GM12878 (cell line): ENCODE measurements at regions not wholly inside any gene's neighbourhood (a gene's known extent, or its start where the extent isn't known, plus 50 kb on each side); places are given as distances from the start of the nearest gene placed in this dataset.

Source experiments
- ATAC-seq: fragments of 200-7000 bp; cut with Tn5 transposase; 3 replicates; pipeline ENCODE4 v1.9.1; 2020; ENCODE audit warnings: mild to moderate bottlenecking, moderate library complexity
- BruUV-seq: library from RNA; stranded (reverse); fragments of 400-500 nt; replicated peaks from 2 replicates; lab custom pipeline; 2021; lab: Mats Ljungman, UMichigan
- CTCF ChIA-PET: fragments of 300-600 bp; sonication (Branson Sonifier 250); formaldehyde crosslinking; extraction: SDS; loops from one replicate; lab custom pipeline; 2021; ENCODE audit warnings: inconsistent platforms; lab: Yijun Ruan, JAX
- POLR2A ChIA-PET: fragments of 350-600 bp; formaldehyde crosslinking; extraction: SDS; loops from one replicate; lab custom pipeline; 2021; ENCODE audit warnings: inconsistent platforms; lab: Charles Lee
- RAD21 ChIA-PET: fragments of 300-600 bp; sonication (Branson Sonifier 250); formaldehyde crosslinking; loops from one replicate; lab custom pipeline; 2023; ENCODE audit warnings: antibody characterized with exemption; ENCODE audit not compliant: unreplicated experiment; lab: Charles Lee
- SMC1A ChIA-PET: fragments of 300-600 bp; sonication (Branson Sonifier 250); formaldehyde crosslinking; loops from one replicate; lab custom pipeline; 2023; ENCODE audit not compliant: unreplicated experiment, uncharacterized antibody; lab: Charles Lee
- DNase-seq: peaks from one replicate; pipeline ENCODE4 v3.0.0-alpha.2; 2011; ENCODE audit warnings: low read depth, low spot score
- FAIRE-seq: peaks from 3 replicates; lab custom pipeline; 2011; peaks lifted over from hg19 to GRCh38; lab: Jason Lieb, UNC
- H2AFZ ChIP-seq: 2 replicates; pipeline ENCODE4 v1.6.0; 2011; ENCODE audit warnings: low read depth, low read length, control low read depth; ENCODE audit not compliant: control insufficient read depth
- H3K27ac ChIP-seq: 2 replicates; pipeline ENCODE4 v1.5.1; 2011; ENCODE audit warnings: control low read depth; ENCODE audit not compliant: control insufficient read depth, insufficient read depth
- H3K27me3 ChIP-seq, 2 experiments: replicated peaks in 1 of 2; 2 replicates each; pipeline versions ENCODE4 v1.6.0 to v1.6.1; 2011; ENCODE audit warnings: low read length in 1 of 2; ENCODE audit not compliant: control insufficient read depth in 2 of 2, insufficient read depth in 2 of 2
- H3K36me3 ChIP-seq, 2 experiments: 2 replicates each; pipeline ENCODE4 v1.5.1; 2011; ENCODE audit warnings: low read length in 1 of 2; ENCODE audit not compliant: control insufficient read depth in 2 of 2, insufficient read depth in 2 of 2
- H3K4me1 ChIP-seq: 2 replicates; pipeline ENCODE4 v1.6.1; 2011; ENCODE audit warnings: mild to moderate bottlenecking, low read length, moderate library complexity, mixed read lengths; ENCODE audit not compliant: control insufficient read depth, insufficient read depth
- H3K4me2 ChIP-seq: 2 replicates; pipeline ENCODE4 v1.6.0; 2011; ENCODE audit warnings: control low read depth; ENCODE audit not compliant: control insufficient read depth, insufficient read depth
- H3K4me3 ChIP-seq: fragments of 200-600 bp; sonication (generic); 2 replicates; pipeline ENCODE4 v1.5.1; 2016
- H3K79me2 ChIP-seq: 2 replicates; pipeline ENCODE4 v1.6.0; 2011; ENCODE audit warnings: low read length; ENCODE audit not compliant: control insufficient read depth, insufficient read depth
- H3K9ac ChIP-seq: 2 replicates; pipeline ENCODE4 v1.8.0; 2011; ENCODE audit warnings: low read length, control low read depth, mixed read lengths; ENCODE audit not compliant: control insufficient read depth, insufficient read depth
- H3K9me3 ChIP-seq: replicated peaks from 3 replicates; pipeline ENCODE4 v1.5.1; 2011; ENCODE audit warnings: mild to moderate bottlenecking, low read length; ENCODE audit not compliant: control insufficient read depth, insufficient read depth
- H4K20me1 ChIP-seq: 2 replicates; pipeline ENCODE4 v1.6.0; 2011; ENCODE audit not compliant: control insufficient read depth, insufficient read depth
- BMI1 ChIP-seq: fragments of 450-650 bp; IDR thresholded peaks from 2 replicates; pipeline ENCODE4 v1.6.1; 2016; ENCODE audit warnings: mild to moderate bottlenecking, moderate library complexity, borderline replicate concordance
- CHD1 ChIP-seq: IDR thresholded peaks from 2 replicates; pipeline ENCODE4 v1.6.1; 2012; ENCODE audit warnings: low read depth, low read length, improper control_type of control experiment
- JUNB ChIP-seq: IDR thresholded peaks from 2 replicates; pipeline ENCODE4 v1.6.1; 2016; ENCODE audit warnings: antibody characterized with exemption, mild to moderate bottlenecking
- RCOR1 ChIP-seq: conservative IDR thresholded peaks from 2 replicates; pipeline ENCODE4 v1.6.1; 2012; ENCODE audit warnings: low read depth, low read length, improper control_type of control experiment
- WGBS: methylation state at CpG from one replicate; pipeline ENCODE4 v1.1.6; 2016; ENCODE audit warnings: low lambda C conversion rate; ENCODE audit not compliant: insufficient replicate concordance, insufficient coverage; ENCODE audit errors: missing lambda C conversion rate; 5-methylcytosine and 5-hydroxymethylcytosine counted together
- in situ Hi-C: fragments of 300-500 bp; cut with MboI; formaldehyde crosslinking; loops from 9 replicates; pipeline ENCODE4 v1.14.3; 2018; ENCODE audit warnings: mixed read lengths
- intact Hi-C: fragments of 100-400 bp; cut with micrococcal nuclease; formaldehyde crosslinking; loops from one replicate; pipeline ENCODE4 v1.14.2; 2022; ENCODE audit not compliant: unreplicated experiment
- TF ChIP-seq, protein P1 (sequence below): fragments of 450-650 bp; IDR thresholded peaks from 2 replicates; pipeline ENCODE4 v1.6.1; 2018; ENCODE audit warnings: mild to moderate bottlenecking, low read depth, moderate library complexity; ENCODE audit not compliant: partially characterized antibody
- TF ChIP-seq, protein P2 (sequence below): fragments of 450-650 bp; IDR thresholded peaks from 2 replicates; pipeline ENCODE4 v1.6.1; 2017; ENCODE audit warnings: mild to moderate bottlenecking, low read depth, inconsistent platforms; ENCODE audit not compliant: poor library complexity, severe bottlenecking
- TF ChIP-seq, protein P3 (sequence below): fragments of 450-650 bp; IDR thresholded peaks from 2 replicates; pipeline ENCODE4 v1.6.1; 2017; ENCODE audit warnings: mild to moderate bottlenecking, moderate library complexity
- TF ChIP-seq, protein P4 (sequence below): fragments of 450-650 bp; IDR thresholded peaks from 2 replicates; pipeline ENCODE4 v1.6.1; 2017; ENCODE audit warnings: low read depth, mild to moderate bottlenecking, moderate library complexity

DNA sequence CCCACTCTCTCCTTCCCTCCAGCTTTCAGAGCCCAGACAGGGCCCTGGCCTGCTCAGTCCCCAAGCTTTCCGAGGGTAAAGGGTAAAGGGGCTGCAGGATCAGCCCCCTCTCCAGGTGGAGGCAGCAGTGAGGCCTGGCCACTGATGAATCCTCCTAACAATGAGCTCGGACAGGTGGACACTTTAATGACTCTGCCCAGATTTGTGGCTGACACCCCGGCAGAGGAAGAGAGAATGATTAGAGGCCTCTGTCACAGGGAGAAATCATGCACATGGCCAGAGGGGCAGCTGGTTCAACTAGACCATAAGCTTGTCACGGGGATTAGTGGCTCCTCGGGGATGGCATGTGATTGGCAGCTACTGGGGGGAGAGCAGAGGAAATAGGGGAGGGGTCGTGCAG lies 587.5 kb upstream of the B3GAT1 start:
- SMC1A ChIA-PET, result interaction anchor here (0.6 to 0.7 kb wide), 2 partner anchors 9 to 103 kb away, joined by 3 read pairs; no protein-coding TSS in a partner anchor
- 0% methylated on average over 6 of the region's 6 CpGs for WGBS
- no peak for ATAC-seq
- intact Hi-C loops, result no loop called here
- no peak for FAIRE-seq
- Histone ChIP-seq H3K9me3 (no peaks in the 10 kb centered on the region), H3K4me3 (no peak overlapping the region), H3K79me2 (no peaks in the 10 kb centered on the region), H3K27ac (no peak overlapping the region), H3K9ac (no peak overlapping the region), H3K4me1 (no peaks in the 10 kb centered on the region), H4K20me1 (no peaks in the 10 kb centered on the region; the same call in 1 of the 2 replicates), H3K27me3 (no peaks in the 10 kb centered on the region), H3K4me2 (no peak overlapping the region), H3K36me3 (no peaks in the 10 kb centered on the region), H2AFZ (no peak overlapping the region)
- in situ Hi-C loops, result no loop called here
- RAD21 ChIA-PET, result no interaction called here
- CTCF ChIA-PET, result interaction anchor here (0.7 kb wide), 1 partner anchor 1682 kb away, joined by 3 read pairs; no protein-coding TSS in a partner anchor
- no TSS peak for BruUV-seq
- POLR2A ChIA-PET, result no interaction called here
- DNase-seq, result no peak
- TF ChIP-seq BMI1 (no peak), JUNB (no peak), RCOR1 (no peak), CHD1 (no peak)
- TF ChIP-seq, protein P1, sequence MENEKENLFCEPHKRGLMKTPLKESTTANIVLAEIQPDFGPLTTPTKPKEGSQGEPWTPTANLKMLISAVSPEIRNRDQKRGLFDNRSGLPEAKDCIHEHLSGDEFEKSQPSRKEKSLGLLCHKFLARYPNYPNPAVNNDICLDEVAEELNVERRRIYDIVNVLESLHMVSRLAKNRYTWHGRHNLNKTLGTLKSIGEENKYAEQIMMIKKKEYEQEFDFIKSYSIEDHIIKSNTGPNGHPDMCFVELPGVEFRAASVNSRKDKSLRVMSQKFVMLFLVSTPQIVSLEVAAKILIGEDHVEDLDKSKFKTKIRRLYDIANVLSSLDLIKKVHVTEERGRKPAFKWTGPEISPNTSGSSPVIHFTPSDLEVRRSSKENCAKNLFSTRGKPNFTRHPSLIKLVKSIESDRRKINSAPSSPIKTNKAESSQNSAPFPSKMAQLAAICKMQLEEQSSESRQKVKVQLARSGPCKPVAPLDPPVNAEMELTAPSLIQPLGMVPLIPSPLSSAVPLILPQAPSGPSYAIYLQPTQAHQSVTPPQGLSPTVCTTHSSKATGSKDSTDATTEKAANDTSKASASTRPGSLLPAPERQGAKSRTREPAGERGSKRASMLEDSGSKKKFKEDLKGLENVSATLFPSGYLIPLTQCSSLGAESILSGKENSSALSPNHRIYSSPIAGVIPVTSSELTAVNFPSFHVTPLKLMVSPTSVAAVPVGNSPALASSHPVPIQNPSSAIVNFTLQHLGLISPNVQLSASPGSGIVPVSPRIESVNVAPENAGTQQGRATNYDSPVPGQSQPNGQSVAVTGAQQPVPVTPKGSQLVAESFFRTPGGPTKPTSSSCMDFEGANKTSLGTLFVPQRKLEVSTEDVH, result no peak
- TF ChIP-seq, protein P2, sequence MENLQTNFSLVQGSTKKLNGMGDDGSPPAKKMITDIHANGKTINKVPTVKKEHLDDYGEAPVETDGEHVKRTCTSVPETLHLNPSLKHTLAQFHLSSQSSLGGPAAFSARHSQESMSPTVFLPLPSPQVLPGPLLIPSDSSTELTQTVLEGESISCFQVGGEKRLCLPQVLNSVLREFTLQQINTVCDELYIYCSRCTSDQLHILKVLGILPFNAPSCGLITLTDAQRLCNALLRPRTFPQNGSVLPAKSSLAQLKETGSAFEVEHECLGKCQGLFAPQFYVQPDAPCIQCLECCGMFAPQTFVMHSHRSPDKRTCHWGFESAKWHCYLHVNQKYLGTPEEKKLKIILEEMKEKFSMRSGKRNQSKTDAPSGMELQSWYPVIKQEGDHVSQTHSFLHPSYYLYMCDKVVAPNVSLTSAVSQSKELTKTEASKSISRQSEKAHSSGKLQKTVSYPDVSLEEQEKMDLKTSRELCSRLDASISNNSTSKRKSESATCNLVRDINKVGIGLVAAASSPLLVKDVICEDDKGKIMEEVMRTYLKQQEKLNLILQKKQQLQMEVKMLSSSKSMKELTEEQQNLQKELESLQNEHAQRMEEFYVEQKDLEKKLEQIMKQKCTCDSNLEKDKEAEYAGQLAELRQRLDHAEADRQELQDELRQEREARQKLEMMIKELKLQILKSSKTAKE, result no peak
- TF ChIP-seq, protein P3, sequence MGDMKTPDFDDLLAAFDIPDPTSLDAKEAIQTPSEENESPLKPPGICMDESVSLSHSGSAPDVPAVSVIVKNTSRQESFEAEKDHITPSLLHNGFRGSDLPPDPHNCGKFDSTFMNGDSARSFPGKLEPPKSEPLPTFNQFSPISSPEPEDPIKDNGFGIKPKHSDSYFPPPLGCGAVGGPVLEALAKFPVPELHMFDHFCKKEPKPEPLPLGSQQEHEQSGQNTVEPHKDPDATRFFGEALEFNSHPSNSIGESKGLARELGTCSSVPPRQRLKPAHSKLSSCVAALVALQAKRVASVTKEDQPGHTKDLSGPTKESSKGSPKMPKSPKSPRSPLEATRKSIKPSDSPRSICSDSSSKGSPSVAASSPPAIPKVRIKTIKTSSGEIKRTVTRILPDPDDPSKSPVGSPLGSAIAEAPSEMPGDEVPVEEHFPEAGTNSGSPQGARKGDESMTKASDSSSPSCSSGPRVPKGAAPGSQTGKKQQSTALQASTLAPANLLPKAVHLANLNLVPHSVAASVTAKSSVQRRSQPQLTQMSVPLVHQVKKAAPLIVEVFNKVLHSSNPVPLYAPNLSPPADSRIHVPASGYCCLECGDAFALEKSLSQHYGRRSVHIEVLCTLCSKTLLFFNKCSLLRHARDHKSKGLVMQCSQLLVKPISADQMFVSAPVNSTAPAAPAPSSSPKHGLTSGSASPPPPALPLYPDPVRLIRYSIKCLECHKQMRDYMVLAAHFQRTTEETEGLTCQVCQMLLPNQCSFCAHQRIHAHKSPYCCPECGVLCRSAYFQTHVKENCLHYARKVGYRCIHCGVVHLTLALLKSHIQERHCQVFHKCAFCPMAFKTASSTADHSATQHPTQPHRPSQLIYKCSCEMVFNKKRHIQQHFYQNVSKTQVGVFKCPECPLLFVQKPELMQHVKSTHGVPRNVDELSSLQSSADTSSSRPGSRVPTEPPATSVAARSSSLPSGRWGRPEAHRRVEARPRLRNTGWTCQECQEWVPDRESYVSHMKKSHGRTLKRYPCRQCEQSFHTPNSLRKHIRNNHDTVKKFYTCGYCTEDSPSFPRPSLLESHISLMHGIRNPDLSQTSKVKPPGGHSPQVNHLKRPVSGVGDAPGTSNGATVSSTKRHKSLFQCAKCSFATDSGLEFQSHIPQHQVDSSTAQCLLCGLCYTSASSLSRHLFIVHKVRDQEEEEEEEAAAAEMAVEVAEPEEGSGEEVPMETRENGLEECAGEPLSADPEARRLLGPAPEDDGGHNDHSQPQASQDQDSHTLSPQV, result no peak
- TF ChIP-seq, protein P4, sequence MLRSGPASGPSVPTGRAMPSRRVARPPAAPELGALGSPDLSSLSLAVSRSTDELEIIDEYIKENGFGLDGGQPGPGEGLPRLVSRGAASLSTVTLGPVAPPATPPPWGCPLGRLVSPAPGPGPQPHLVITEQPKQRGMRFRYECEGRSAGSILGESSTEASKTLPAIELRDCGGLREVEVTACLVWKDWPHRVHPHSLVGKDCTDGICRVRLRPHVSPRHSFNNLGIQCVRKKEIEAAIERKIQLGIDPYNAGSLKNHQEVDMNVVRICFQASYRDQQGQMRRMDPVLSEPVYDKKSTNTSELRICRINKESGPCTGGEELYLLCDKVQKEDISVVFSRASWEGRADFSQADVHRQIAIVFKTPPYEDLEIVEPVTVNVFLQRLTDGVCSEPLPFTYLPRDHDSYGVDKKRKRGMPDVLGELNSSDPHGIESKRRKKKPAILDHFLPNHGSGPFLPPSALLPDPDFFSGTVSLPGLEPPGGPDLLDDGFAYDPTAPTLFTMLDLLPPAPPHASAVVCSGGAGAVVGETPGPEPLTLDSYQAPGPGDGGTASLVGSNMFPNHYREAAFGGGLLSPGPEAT, result no peak
